Thoracic aorta (tissue), 2 donors: ENCODE measurements at regions not wholly inside any gene's neighbourhood (a gene's known extent, or its start where the extent isn't known, plus 50 kb on each side); places are given as distances from the start of the nearest gene placed in this dataset.

Source experiments
- ATAC-seq: fragments of 150-250 bp; one replicate; pipeline ENCODE4 v1.8.0; 2017; ENCODE audit warnings: low read depth; ENCODE audit not compliant: insufficient number of reproducible peaks, low FRiP score
- DNase-seq: peaks from one replicate; pipeline ENCODE4 v3.0.0-alpha.2; 2020; ENCODE audit warnings: low spot score
- H3K27ac ChIP-seq, 2 donors: fragments of 200-600 bp; sonication (generic); 1 replicate in 1 of 2; 2 replicates in 1 of 2; pipeline ENCODE4 v1.5.1; 2016; ENCODE audit warnings: mild to moderate bottlenecking in 2 of 2, moderate library complexity in 2 of 2
- H3K27me3 ChIP-seq: fragments of 200-600 bp; sonication (generic); replicated peaks from 2 replicates; pipeline ENCODE4 v1.6.0; 2016; ENCODE audit warnings: mild to moderate bottlenecking; ENCODE audit not compliant: insufficient read depth
- H3K36me3 ChIP-seq: fragments of 200-600 bp; sonication (generic); one replicate; pipeline ENCODE4 v1.5.1; 2016
- H3K4me1 ChIP-seq, 2 donors: fragments of 200-600 bp; sonication (generic); 1 replicate in 1 of 2; 2 replicates in 1 of 2; pipeline versions ENCODE4 v1.5.1 to v1.6.0; 2016; ENCODE audit warnings: low read depth in 2 of 2, mild to moderate bottlenecking in 1 of 2; ENCODE audit not compliant: control insufficient read depth in 1 of 2
- H3K4me3 ChIP-seq: fragments of 200-600 bp; sonication (generic); 2 replicates; pipeline ENCODE4 v1.5.1; 2016; ENCODE audit warnings: mild to moderate bottlenecking
- H3K9me3 ChIP-seq: fragments of 200-600 bp; sonication (generic); 2 replicates; pipeline ENCODE4 v1.5.1; 2016
- CTCF ChIP-seq: fragments of 200-600 bp; sonication (generic); IDR thresholded peaks from one replicate; pipeline ENCODE4 v1.5.1; 2019; ENCODE audit warnings: antibody characterized with exemption

GRCh38 chr20:57001126-57001767 lies 265.2 kb downstream of the BMP7 start:
- Histone ChIP-seq H3K4me3 (no peak overlapping the region), H3K9me3 (peaks cover 10% of the 10 kb centered on the region), H3K4me1 (no peaks in the 10 kb centered on the region), H3K36me3 (no peaks in the 10 kb centered on the region), H3K27me3 (no peaks in the 10 kb centered on the region), H3K27ac (no peak overlapping the region)
- ATAC-seq: no peak
- TF ChIP-seq CTCF: no peak
- DNase-seq: no peak

- H3K4me1 ChIP-seq: no peaks in the 10 kb centered on the region
- no peaks in the 10 kb centered on the region for H3K27me3 ChIP-seq
- no peak for TF ChIP-seq CTCF
- no peaks in the 10 kb centered on the region for H3K36me3 ChIP-seq
- DNase-seq: no peak
- no peak overlapping the region for H3K27ac ChIP-seq
- peaks cover 10% of the 10 kb centered on the region for H3K9me3 ChIP-seq
- H3K4me3 ChIP-seq: no peak overlapping the region
- ATAC-seq: no peak
These were observed 264.3 kb downstream of the BMP7 start for GRCh38 chr20:57002066-57002570.

GRCh38 chr20:57003012-57003411 lies 263.4 kb downstream of the BMP7 start:
- H3K27ac ChIP-seq: no peak overlapping the region
- ATAC-seq (no peak), DNase-seq (no peak)
- no peaks in the 10 kb centered on the region for H3K36me3 ChIP-seq
- no peaks in the 10 kb centered on the region for H3K27me3 ChIP-seq
- no peaks in the 10 kb centered on the region for H3K4me1 ChIP-seq
- TF ChIP-seq CTCF: no peak
- no peak overlapping the region for H3K4me3 ChIP-seq
- peaks cover 10% of the 10 kb centered on the region for H3K9me3 ChIP-seq

GRCh38 chr20:57004416-57004815 lies 262.0 kb downstream of the BMP7 start:
- Histone ChIP-seq H3K27me3 (no peaks in the 10 kb centered on the region), H3K27ac (no peak overlapping the region), H3K4me3 (no peak overlapping the region), H3K4me1 (no peaks in the 10 kb centered on the region), H3K36me3 (no peaks in the 10 kb centered on the region), H3K9me3 (no peaks in the 10 kb centered on the region)
- ATAC-seq (no peak), DNase-seq (no peak)
- TF ChIP-seq CTCF: no peak

- ATAC-seq (no peak), DNase-seq (no peak)
- Histone ChIP-seq H3K27me3 (no peaks in the 10 kb centered on the region), H3K4me3 (no peak overlapping the region), H3K27ac (no peak overlapping the region), H3K36me3 (no peaks in the 10 kb centered on the region), H3K4me1 (no peaks in the 10 kb centered on the region), H3K9me3 (no peaks in the 10 kb centered on the region)
- no peak for TF ChIP-seq CTCF
These were observed 261.2 kb downstream of the BMP7 start for GRCh38 chr20:57004951-57005933.
